B cell (primary cell): ENCODE measurements at regions not wholly inside any gene's neighbourhood (a gene's known extent, or its start where the extent isn't known, plus 50 kb on each side); places are given as distances from the start of the nearest gene placed in this dataset.

Experiments used
- CTCF ChIP-seq: fragments of 200-600 bp; IDR thresholded peaks from one replicate; pipeline ENCODE4 v1.8.0; 2022; ENCODE audit warnings: antibody characterized with exemption, mild to moderate bottlenecking
- EZH2 ChIP-seq: IDR thresholded peaks from 2 replicates; pipeline ENCODE4 v1.6.1; 2012; ENCODE audit warnings: borderline replicate concordance, low read depth, mild to moderate bottlenecking, moderate library complexity, low read length; ENCODE audit not compliant: insufficient read depth, poor library complexity, severe bottlenecking

DNA sequence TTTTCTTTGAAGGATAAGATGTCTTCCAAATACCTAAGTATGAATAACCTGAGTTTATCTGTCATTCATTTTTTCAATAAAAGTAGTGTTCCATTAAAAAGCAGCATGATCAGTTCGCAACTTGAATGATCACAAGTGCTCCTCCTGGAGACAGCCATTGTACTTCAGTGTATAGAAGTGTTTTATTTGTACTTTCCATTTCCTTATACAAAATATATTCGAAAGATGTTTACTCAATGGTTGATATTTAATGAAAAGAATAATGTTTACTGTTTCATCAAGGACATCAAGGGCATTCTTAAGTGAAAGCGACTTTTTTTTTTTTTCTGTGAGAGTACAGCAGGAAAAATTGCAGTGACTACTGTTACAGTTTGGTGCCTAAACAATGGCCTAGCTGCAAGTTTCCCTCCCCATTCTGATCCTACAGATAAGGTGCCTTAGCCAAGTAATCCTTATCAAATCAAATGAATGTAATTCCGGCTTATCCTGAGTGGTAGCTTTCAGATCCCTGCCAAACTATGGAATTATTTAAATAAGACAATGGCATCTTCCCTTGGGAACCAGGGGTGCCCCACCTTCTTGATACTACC is 69.0 kb upstream of the IL15 start:
- TF ChIP-seq EZH2 (no peak), CTCF (no peak)
